ENCODE measurements at regions not wholly inside any gene's neighbourhood (a gene's known extent, or its start where the extent isn't known, plus 50 kb on each side); places are given as distances from the start of the nearest gene placed in this dataset.

GRCh38 chr2:216765761-216766262 is 70.5 kb upstream of the IGFBP5 start:
- TF ChIP-seq CSDC2 (CRISPR knock-in tag; IDR thresholded peaks at IDR 0.05) (no peak), ISL1 (CRISPR knock-in tag; IDR thresholded peaks at IDR 0.05) (no peak), CSRNP3 (CRISPR knock-in tag; IDR thresholded peaks at IDR 0.05) (no peak), TSHZ2 (CRISPR knock-in tag; IDR thresholded peaks at IDR 0.05) (no peak), ZNF70 (CRISPR knock-in tag; IDR thresholded peaks at IDR 0.05) (no peak), ZC3H10 (CRISPR knock-in tag; IDR thresholded peaks at IDR 0.05) (no peak), ZNF565 (CRISPR knock-in tag; conservative IDR thresholded peaks at IDR 0.05; ENCODE audit: low read depth) (no peak), ZNF8 (CRISPR knock-in tag; IDR thresholded peaks at IDR 0.05) (no peak), ESRRG (CRISPR knock-in tag; IDR thresholded peaks at IDR 0.05) (no peak), SNAI2 (CRISPR knock-in tag; IDR thresholded peaks at IDR 0.05) (no peak), ARNTL (CRISPR knock-in tag; IDR thresholded peaks at IDR 0.05; ENCODE audit: borderline replicate concordance, low read depth) (no peak), CREB5 (CRISPR knock-in tag; IDR thresholded peaks at IDR 0.05; ENCODE audit: low read depth) (no peak), ZFP3 (CRISPR knock-in tag; IDR thresholded peaks at IDR 0.05) (no peak), GLIS3 (CRISPR knock-in tag; IDR thresholded peaks at IDR 0.05) (no peak), RARB (CRISPR knock-in tag; IDR thresholded peaks at IDR 0.05) (no peak), OSR1 (CRISPR knock-in tag; IDR thresholded peaks at IDR 0.05) (no peak)
- no peak for ATAC-seq

GRCh38 chr2:216763396-216763795 is 68.0 kb upstream of the IGFBP5 start:
- ATAC-seq = no peak
- TF ChIP-seq BACH2 (CRISPR knock-in tag; IDR thresholded peaks at IDR 0.05; ENCODE audit: borderline replicate concordance) (no peak), TSHZ2 (CRISPR knock-in tag; IDR thresholded peaks at IDR 0.05) (no peak), ZNF70 (CRISPR knock-in tag; IDR thresholded peaks at IDR 0.05) (no peak), POU6F1 (CRISPR knock-in tag; IDR thresholded peaks at IDR 0.05; ENCODE audit: borderline replicate concordance, low read depth) (no peak), ZNF8 (CRISPR knock-in tag; IDR thresholded peaks at IDR 0.05) (no peak), TOX (CRISPR knock-in tag; IDR thresholded peaks at IDR 0.05; ENCODE audit: borderline replicate concordance) (no peak), TCF4 (CRISPR knock-in tag; IDR thresholded peaks at IDR 0.05; ENCODE audit: borderline replicate concordance) (no peak), RARB (CRISPR knock-in tag; IDR thresholded peaks at IDR 0.05) (no peak), ZNF565 (CRISPR knock-in tag; conservative IDR thresholded peaks at IDR 0.05; ENCODE audit: low read depth) (no peak), GLIS3 (CRISPR knock-in tag; IDR thresholded peaks at IDR 0.05) (no peak), ARNTL (CRISPR knock-in tag; IDR thresholded peaks at IDR 0.05; ENCODE audit: borderline replicate concordance, low read depth) (no peak), PPARA (CRISPR knock-in tag; IDR thresholded peaks at IDR 0.05; ENCODE audit: borderline replicate concordance) (no peak), ESRRG (CRISPR knock-in tag; IDR thresholded peaks at IDR 0.05) (no peak), SNAI2 (CRISPR knock-in tag; IDR thresholded peaks at IDR 0.05) (no peak), CSRNP3 (CRISPR knock-in tag; IDR thresholded peaks at IDR 0.05) (no peak)

Data from SK-N-SH treated with all-trans-retinoic acid at 6 μM for 48 hours (cell line).